Body of pancreas (tissue), 4 donors: ENCODE measurements at regions not wholly inside any gene's neighbourhood (a gene's known extent, or its start where the extent isn't known, plus 50 kb on each side); places are given as distances from the start of the nearest gene placed in this dataset.

Source experiments
- ATAC-seq: fragments of 150-250 bp; one replicate; pipeline ENCODE4 v1.9.1; 2016
- DNase-seq, 4 donors: peaks; one replicate each; pipeline ENCODE4 v3.0.0-alpha.2; 2019
- H3K27ac ChIP-seq, 4 donors: fragments of 200-600 bp; sonication (generic); 1 replicate in 3 of 4; 2 replicates in 1 of 4; pipeline versions ENCODE4 v1.5.1 to v1.6.1; 2016 to 2019; ENCODE audit warnings: mild to moderate bottlenecking in 1 of 4, mixed read lengths in 1 of 4, moderate library complexity in 1 of 4
- H3K27me3 ChIP-seq, 2 donors: fragments of 200-600 bp; sonication (generic); one replicate each; pipeline ENCODE4 v1.6.0; 2016; ENCODE audit warnings: mild to moderate bottlenecking in 1 of 2
- H3K36me3 ChIP-seq, 2 donors: fragments of 200-600 bp; sonication (generic); replicated peaks in 1 of 2; 2 replicates each; pipeline ENCODE4 v1.5.1; 2016; ENCODE audit warnings: low read depth in 2 of 2; ENCODE audit not compliant: insufficient read depth in 1 of 2
- H3K4me1 ChIP-seq: fragments of 200-600 bp; sonication (generic); one replicate; pipeline ENCODE4 v1.6.0; 2016
- H3K4me3 ChIP-seq, 2 donors: fragments of 200-600 bp; sonication (generic); 1 replicate in 1 of 2; 2 replicates in 1 of 2; pipeline ENCODE4 v1.5.1; 2016 to 2019
- H3K9me3 ChIP-seq, 3 donors: fragments of 200-600 bp; sonication (generic); 1 replicate in 2 of 3; 2 replicates in 1 of 3; pipeline ENCODE4 v1.5.1; 2016
- CTCF ChIP-seq, 7 experiments: fragments of 450-650 bp in 4 of 7; fragments of 200-600 bp in 3 of 7; sonication (generic) in 3 of 7; IDR thresholded peaks; one replicate each; pipeline ENCODE4 v1.5.1; 2016 to 2019; ENCODE audit warnings: antibody characterized with exemption in 7 of 7
- POLR2A ChIP-seq, 3 donors: fragments of 450-650 bp; IDR thresholded peaks; one replicate each; pipeline ENCODE4 v1.6.1; 2016; ENCODE audit warnings: antibody characterized with exemption in 3 of 3, mild to moderate bottlenecking in 2 of 3
- WGBS, 2 donors: methylation state at CpG; one replicate each; pipeline ENCODE4 v1.1.5; 2017; 5-methylcytosine and 5-hydroxymethylcytosine counted together
- intact Hi-C: fragments of 100-400 bp; cut with DNase I; formaldehyde crosslinking; loops from one replicate; pipeline ENCODE4 v1.15.1; 2023

- intact Hi-C loops = no loop called here
- no peaks in the 10 kb centered on the region for H3K9me3 ChIP-seq
- peaks cover 17% of the 10 kb centered on the region for H3K4me1 ChIP-seq
- no peaks in the 10 kb centered on the region for H3K36me3 ChIP-seq
- WGBS, 2 donors = 71 to 77% methylated on average over 1 of the region's 1 CpG
- TF ChIP-seq POLR2A (IDR thresholded peaks at IDR 0.05) (no peak), CTCF (IDR thresholded peaks at IDR 0.05) (no peak)
- no peak for ATAC-seq
- H3K27ac ChIP-seq = no peak overlapping the region
- H3K4me3 ChIP-seq = no peak overlapping the region
- H3K27me3 ChIP-seq = no peaks in the 10 kb centered on the region
- DNase-seq = no peak
Observed at GRCh38 chr18:45381282-45381681, 234.0 kb upstream of the SLC14A2 start.

GRCh38 chr18:45383228-45383627, 232.0 kb upstream of the SLC14A2 start:
- ATAC-seq (no peak), DNase-seq (no peak)
- no peak overlapping the region for H3K4me3 ChIP-seq
- intact Hi-C loops = no loop called here
- peaks cover 17% of the 10 kb centered on the region for H3K4me1 ChIP-seq
- no peaks in the 10 kb centered on the region for H3K9me3 ChIP-seq
- H3K27me3 ChIP-seq = no peaks in the 10 kb centered on the region
- H3K36me3 ChIP-seq = no peaks in the 10 kb centered on the region
- TF ChIP-seq CTCF (IDR thresholded peaks at IDR 0.05) (no peak), POLR2A (IDR thresholded peaks at IDR 0.05) (no peak)
- 93 to 94% methylated on average over 1 of the region's 1 CpG for WGBS, 2 donors
- no peak overlapping the region for H3K27ac ChIP-seq

GRCh38 chr18:45384137-45384961, 230.9 kb upstream of the SLC14A2 start:
- DNase-seq = peak; percentile 68 to 74 (median 72)
- Histone ChIP-seq H3K9me3 (no peaks in the 10 kb centered on the region), H3K4me1 (peaks cover 17% of the 10 kb centered on the region), H3K36me3 (no peaks in the 10 kb centered on the region), H3K4me3 (no peak overlapping the region), H3K27ac (no peak overlapping the region), H3K27me3 (no peaks in the 10 kb centered on the region)
- TF ChIP-seq POLR2A (IDR thresholded peaks at IDR 0.05) = no peak
- TF ChIP-seq CTCF (IDR thresholded peaks at IDR 0.05) = peak; percentile 49 to 85 (median 76)
- ATAC-seq = peak; percentile 86
- WGBS, 2 donors = 12 to 15% methylated on average over 4 of the region's 4 CpGs
- intact Hi-C loops = no loop called here

- Histone ChIP-seq H3K36me3 (no peaks in the 10 kb centered on the region), H3K27me3 (no peaks in the 10 kb centered on the region), H3K9me3 (no peaks in the 10 kb centered on the region), H3K4me3 (no peak overlapping the region), H3K27ac (no peak overlapping the region), H3K4me1 (peaks cover 17% of the 10 kb centered on the region)
- intact Hi-C loops = no loop called here
- ATAC-seq (no peak), DNase-seq (no peak)
- TF ChIP-seq POLR2A (IDR thresholded peaks at IDR 0.05) (no peak), CTCF (IDR thresholded peaks at IDR 0.05) (no peak)
- WGBS, 2 donors = 17 to 23% methylated on average over 8 to 9 of the region's 9 CpGs
Observed at GRCh38 chr18:45384962-45385315, 230.3 kb upstream of the SLC14A2 start.
